CD4-positive, alpha-beta T cell treated with Interleukin-15 for 4 hours (primary cell): ENCODE measurements at regions not wholly inside any gene's neighbourhood (a gene's known extent, or its start where the extent isn't known, plus 50 kb on each side); places are given as distances from the start of the nearest gene placed in this dataset.

Experiments
- DNase-seq: peaks from one replicate; pipeline ENCODE4 v3.0.0-alpha.2; 2020; ENCODE audit warnings: low spot score

GRCh38 chr10:108230478-108231170 is 1066.1 kb upstream of the SORCS1 start:
- no peak for DNase-seq

- DNase-seq, result no peak
These were observed 1044.2 kb upstream of the SORCS1 start for GRCh38 chr10:108208732-108209131.

GRCh38 chr10:108208038-108208437 is 1043.5 kb upstream of the SORCS1 start:
- DNase-seq, result no peak

GRCh38 chr10:108204528-108205305 is 1040.2 kb upstream of the SORCS1 start:
- DNase-seq, result no peak

- DNase-seq, result no peak
These were observed 1039.5 kb upstream of the SORCS1 start for GRCh38 chr10:108203905-108204527.

GRCh38 chr10:108187408-108188012 is 1023.0 kb upstream of the SORCS1 start:
- DNase-seq, result no peak

- no peak for DNase-seq
These were observed 1019.6 kb upstream of the SORCS1 start for GRCh38 chr10:108184114-108184513.

GRCh38 chr10:108180878-108181277 is 1016.4 kb upstream of the SORCS1 start:
- no peak for DNase-seq

- no peak for DNase-seq
These were observed 1005.3 kb upstream of the SORCS1 start for GRCh38 chr10:108169846-108170245.

- DNase-seq, result no peak
These were observed 1003.3 kb upstream of the SORCS1 start for GRCh38 chr10:108167766-108168165.

- no peak for DNase-seq
These were observed 1001.9 kb upstream of the SORCS1 start for GRCh38 chr10:108166401-108166800.

- DNase-seq, result no peak
These were observed 982.8 kb upstream of the SORCS1 start for GRCh38 chr10:108147346-108147745.

- no peak for DNase-seq
These were observed 976.6 kb upstream of the SORCS1 start for GRCh38 chr10:108141064-108141463.

- no peak for DNase-seq
These were observed 967.8 kb upstream of the SORCS1 start for GRCh38 chr10:108132303-108132702.

- no peak for DNase-seq
These were observed 966.1 kb upstream of the SORCS1 start for GRCh38 chr10:108130575-108130974.

- no peak for DNase-seq
These were observed 947.7 kb upstream of the SORCS1 start for GRCh38 chr10:108112218-108112617.

- DNase-seq, result no peak
These were observed 940.1 kb upstream of the SORCS1 start for GRCh38 chr10:108104551-108105156.

- DNase-seq, result no peak
These were observed 932.8 kb upstream of the SORCS1 start for GRCh38 chr10:108097258-108097657.

GRCh38 chr10:108095932-108096925 is 931.7 kb upstream of the SORCS1 start:
- no peak for DNase-seq

- DNase-seq, result no peak
These were observed 926.1 kb upstream of the SORCS1 start for GRCh38 chr10:108090476-108091215.
